ENCODE measurements at regions not wholly inside any gene's neighbourhood (a gene's known extent, or its start where the extent isn't known, plus 50 kb on each side); places are given as distances from the start of the nearest gene placed in this dataset.
A peak's percentile ranks its signal among the peaks of the same experiment; 100 is the strongest.

- TF ChIP-seq ZBTB34 (CRISPR knock-in tag; IDR thresholded peaks at IDR 0.05) (peak; percentile 98), HOXA9 (CRISPR knock-in tag; IDR thresholded peaks at IDR 0.05; ENCODE audit: borderline replicate concordance) (no peak; the same call in 1 of the 2 replicates), GZF1 (CRISPR knock-in tag; IDR thresholded peaks at IDR 0.05) (no peak), TEAD3 (CRISPR knock-in tag; optimal IDR thresholded peaks at IDR 0.05; ENCODE audit: borderline replicate concordance) (peak; percentile 96), HOXA3 (CRISPR knock-in tag; IDR thresholded peaks at IDR 0.05) (peak; percentile 93), RARG (CRISPR knock-in tag; IDR thresholded peaks at IDR 0.05; ENCODE audit: low read depth) (no peak), MAFG (CRISPR knock-in tag; IDR thresholded peaks at IDR 0.05) (no peak), ZNF383 (CRISPR knock-in tag; IDR thresholded peaks at IDR 0.05; ENCODE audit: borderline replicate concordance) (no peak), NCOA5 (CRISPR knock-in tag; IDR thresholded peaks at IDR 0.05) (no peak), HNRNPL (IDR thresholded peaks at IDR 0.05; ENCODE audit: low read depth, low read length) (no peak), HMG20B (CRISPR knock-in tag; conservative IDR thresholded peaks at IDR 0.05) (peak; percentile 87), ZNF263 (CRISPR knock-in tag; IDR thresholded peaks at IDR 0.05) (0 out of 2 replicates have a peak, but pooled peaks have one; percentile 22), SP5 (CRISPR knock-in tag; IDR thresholded peaks at IDR 0.05; ENCODE audit: borderline replicate concordance, low read depth) (0 out of 2 replicates have a peak, but pooled peaks have one; percentile 56), NFRKB (IDR thresholded peaks at IDR 0.05) (no peak), ZNF614 (CRISPR knock-in tag; IDR thresholded peaks at IDR 0.05; ENCODE audit: borderline replicate concordance) (peak; percentile 96), SMAD3 (CRISPR knock-in tag; IDR thresholded peaks at IDR 0.05) (peak; percentile 98)
- TF ChIP-seq, protein P1, sequence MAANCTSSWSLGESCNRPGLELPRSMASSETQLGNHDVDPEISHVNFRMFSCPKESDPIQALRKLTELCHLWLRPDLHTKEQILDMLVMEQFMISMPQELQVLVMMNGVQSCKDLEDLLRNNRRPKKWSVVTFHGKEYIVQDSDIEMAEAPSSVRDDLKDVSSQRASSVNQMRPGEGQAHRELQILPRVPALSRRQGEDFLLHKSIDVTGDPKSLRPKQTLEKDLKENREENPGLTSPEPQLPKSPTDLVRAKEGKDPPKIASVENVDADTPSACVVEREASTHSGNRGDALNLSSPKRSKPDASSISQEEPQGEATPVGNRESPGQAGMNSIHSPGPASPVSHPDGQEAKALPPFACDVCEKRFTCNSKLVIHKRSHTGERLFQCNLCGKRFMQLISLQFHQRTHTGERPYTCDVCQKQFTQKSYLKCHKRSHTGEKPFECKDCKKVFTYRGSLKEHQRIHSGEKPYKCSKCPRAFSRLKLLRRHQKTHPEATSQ (CRISPR knock-in tag; IDR thresholded peaks at IDR 0.05; ENCODE audit: borderline replicate concordance): peak; percentile 98; the same call in 1 of the 2 replicates
- TF ChIP-seq, protein P2, sequence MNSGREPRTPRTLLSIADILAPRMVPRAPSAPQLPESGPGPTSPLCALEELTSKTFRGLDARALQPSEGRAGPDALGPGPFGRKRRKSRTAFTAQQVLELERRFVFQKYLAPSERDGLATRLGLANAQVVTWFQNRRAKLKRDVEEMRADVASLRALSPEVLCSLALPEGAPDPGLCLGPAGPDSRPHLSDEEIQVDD (CRISPR knock-in tag; IDR thresholded peaks at IDR 0.05; ENCODE audit: borderline replicate concordance): no peak
- TF ChIP-seq, protein P3, sequence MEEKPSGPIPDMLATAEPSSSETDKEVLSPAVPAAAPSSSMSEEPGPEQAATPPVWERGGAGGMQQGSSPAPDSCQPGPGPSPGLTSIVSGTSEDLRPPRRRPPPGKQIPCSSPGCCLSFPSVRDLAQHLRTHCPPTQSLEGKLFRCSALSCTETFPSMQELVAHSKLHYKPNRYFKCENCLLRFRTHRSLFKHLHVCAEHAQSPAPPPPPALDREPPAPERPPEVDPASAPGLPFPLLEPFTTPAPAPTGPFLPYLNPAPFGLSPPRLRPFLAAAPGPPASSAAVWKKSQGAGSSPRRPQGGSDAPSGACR (CRISPR knock-in tag; IDR thresholded peaks at IDR 0.05): peak; percentile 70; the same call in 1 of the 2 replicates
- TF ChIP-seq, protein P4, sequence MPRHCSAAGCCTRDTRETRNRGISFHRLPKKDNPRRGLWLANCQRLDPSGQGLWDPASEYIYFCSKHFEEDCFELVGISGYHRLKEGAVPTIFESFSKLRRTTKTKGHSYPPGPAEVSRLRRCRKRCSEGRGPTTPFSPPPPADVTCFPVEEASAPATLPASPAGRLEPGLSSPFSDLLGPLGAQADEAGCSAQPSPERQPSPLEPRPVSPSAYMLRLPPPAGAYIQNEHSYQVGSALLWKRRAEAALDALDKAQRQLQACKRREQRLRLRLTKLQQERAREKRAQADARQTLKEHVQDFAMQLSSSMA (CRISPR knock-in tag; IDR thresholded peaks at IDR 0.05): peak; percentile 47; the same call in 1 of the 2 replicates
- TF ChIP-seq, protein P5, sequence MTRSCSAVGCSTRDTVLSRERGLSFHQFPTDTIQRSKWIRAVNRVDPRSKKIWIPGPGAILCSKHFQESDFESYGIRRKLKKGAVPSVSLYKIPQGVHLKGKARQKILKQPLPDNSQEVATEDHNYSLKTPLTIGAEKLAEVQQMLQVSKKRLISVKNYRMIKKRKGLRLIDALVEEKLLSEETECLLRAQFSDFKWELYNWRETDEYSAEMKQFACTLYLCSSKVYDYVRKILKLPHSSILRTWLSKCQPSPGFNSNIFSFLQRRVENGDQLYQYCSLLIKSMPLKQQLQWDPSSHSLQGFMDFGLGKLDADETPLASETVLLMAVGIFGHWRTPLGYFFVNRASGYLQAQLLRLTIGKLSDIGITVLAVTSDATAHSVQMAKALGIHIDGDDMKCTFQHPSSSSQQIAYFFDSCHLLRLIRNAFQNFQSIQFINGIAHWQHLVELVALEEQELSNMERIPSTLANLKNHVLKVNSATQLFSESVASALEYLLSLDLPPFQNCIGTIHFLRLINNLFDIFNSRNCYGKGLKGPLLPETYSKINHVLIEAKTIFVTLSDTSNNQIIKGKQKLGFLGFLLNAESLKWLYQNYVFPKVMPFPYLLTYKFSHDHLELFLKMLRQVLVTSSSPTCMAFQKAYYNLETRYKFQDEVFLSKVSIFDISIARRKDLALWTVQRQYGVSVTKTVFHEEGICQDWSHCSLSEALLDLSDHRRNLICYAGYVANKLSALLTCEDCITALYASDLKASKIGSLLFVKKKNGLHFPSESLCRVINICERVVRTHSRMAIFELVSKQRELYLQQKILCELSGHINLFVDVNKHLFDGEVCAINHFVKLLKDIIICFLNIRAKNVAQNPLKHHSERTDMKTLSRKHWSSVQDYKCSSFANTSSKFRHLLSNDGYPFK (CRISPR knock-in tag; IDR thresholded peaks at IDR 0.05; ENCODE audit: borderline replicate concordance): no peak
These were observed 200.3 kb upstream of the FUT9 start (continued) for GRCh38 chr6:95815389-95816056.

Data from HepG2 (cell line).